H1 (cell line): ENCODE measurements at regions not wholly inside any gene's neighbourhood (a gene's known extent, or its start where the extent isn't known, plus 50 kb on each side); places are given as distances from the start of the nearest gene placed in this dataset.

ENCODE experiments used
- TAF7 ChIP-seq: optimal IDR thresholded peaks from 2 replicates; pipeline ENCODE3; 2011; ENCODE audit warnings: low read depth, mild to moderate bottlenecking, inconsistent platforms, low read length, moderate library complexity, borderline replicate concordance

- TF ChIP-seq TAF7, result no peak
These were observed 865.1 kb upstream of the ACVR2A start (continued) for GRCh38 chr2:146979746-146980145.
